GM23338 (cell line): ENCODE measurements at regions not wholly inside any gene's neighbourhood (a gene's known extent, or its start where the extent isn't known, plus 50 kb on each side); places are given as distances from the start of the nearest gene placed in this dataset.
A peak's percentile ranks its signal among the peaks of the same experiment; 100 is the strongest.

Source experiments
- ATAC-seq: fragments of 200-7000 bp; cut with Tn5 transposase; 3 replicates; pipeline ENCODE4 v1.9.1; 2020
- DNase-seq: peaks from one replicate; pipeline ENCODE4 v3.0.0-alpha.2; 2015; ENCODE audit warnings: low spot score
- H2AFZ ChIP-seq: fragments of 200-600 bp; sonication (generic); 2 replicates; pipeline ENCODE4 v1.8.0; 2016; ENCODE audit warnings: antibody characterized with exemption, mild to moderate bottlenecking, moderate library complexity
- H3F3A ChIP-seq: fragments of 200-600 bp; sonication (generic); replicated peaks from 2 replicates; pipeline ENCODE4 v1.8.0; 2017; ENCODE audit warnings: antibody characterized with exemption, mixed run types, low read depth
- H3K27ac ChIP-seq: fragments of 200-600 bp; sonication (generic); 2 replicates; pipeline ENCODE4 v1.6.1; 2016; ENCODE audit warnings: low read depth
- H3K27me3 ChIP-seq: fragments of 200-600 bp; sonication (generic); 2 replicates; pipeline ENCODE4 v1.8.0; 2016; ENCODE audit warnings: mild to moderate bottlenecking, mixed run types, moderate library complexity; ENCODE audit not compliant: insufficient read depth
- H3K36me3 ChIP-seq: fragments of 200-600 bp; sonication (generic); 2 replicates; pipeline ENCODE4 v1.8.0; 2016; ENCODE audit warnings: mild to moderate bottlenecking; ENCODE audit not compliant: insufficient read depth
- H3K4me1 ChIP-seq: fragments of 200-600 bp; sonication (generic); 2 replicates; pipeline ENCODE4 v1.8.0; 2016; ENCODE audit warnings: mild to moderate bottlenecking, moderate library complexity; ENCODE audit not compliant: insufficient read depth
- H3K4me2 ChIP-seq: fragments of 200-600 bp; sonication (generic); 2 replicates; pipeline ENCODE4 v1.7.1; 2017; ENCODE audit warnings: mixed run types
- H3K4me3 ChIP-seq: fragments of 200-600 bp; sonication (generic); 2 replicates; pipeline ENCODE4 v1.6.1; 2016; ENCODE audit warnings: mixed run types
- H3K79me2 ChIP-seq: fragments of 200-600 bp; sonication (generic); replicated peaks from 2 replicates; pipeline ENCODE4 v1.8.0; 2017; ENCODE audit warnings: mild to moderate bottlenecking; ENCODE audit not compliant: insufficient read depth
- H3K9me2 ChIP-seq: fragments of 200-600 bp; sonication (generic); 2 replicates; pipeline ENCODE4 v1.8.0; 2017; ENCODE audit not compliant: insufficient read depth
- H4K20me1 ChIP-seq: fragments of 200-600 bp; sonication (generic); replicated peaks from 2 replicates; pipeline ENCODE4 v1.8.0; 2017; ENCODE audit warnings: mild to moderate bottlenecking; ENCODE audit not compliant: insufficient read depth
- H3K27ac Mint-ChIP-seq: 2 replicates; pipeline ENCODE4 v1.8.0; 2020; ENCODE audit warnings: inconsistent platforms, mild to moderate bottlenecking, moderate library complexity, mixed read lengths
- H3K27me3 Mint-ChIP-seq: 3 replicates; pipeline ENCODE4 v1.8.0; 2022; ENCODE audit warnings: low read depth, mild to moderate bottlenecking, moderate library complexity, mixed read lengths, inconsistent platforms; ENCODE audit not compliant: insufficient read depth, poor library complexity
- H3K36me3 Mint-ChIP-seq: 3 replicates; pipeline ENCODE4 v1.8.0; 2021; ENCODE audit warnings: low read depth, mild to moderate bottlenecking, inconsistent platforms, moderate library complexity, mixed read lengths
- H3K4me1 Mint-ChIP-seq: 3 replicates; pipeline ENCODE4 v1.8.0; 2020; ENCODE audit warnings: mild to moderate bottlenecking, inconsistent platforms, mixed read lengths
- H3K4me3 Mint-ChIP-seq: 3 replicates; pipeline ENCODE4 v1.8.0; 2021; ENCODE audit warnings: moderate library complexity, mild to moderate bottlenecking, inconsistent platforms, mixed read lengths
- H3K9me3 Mint-ChIP-seq: 3 replicates; pipeline ENCODE4 v1.8.0; 2020; ENCODE audit warnings: moderate library complexity, mild to moderate bottlenecking, inconsistent platforms, mixed read lengths
- CREB1 ChIP-seq: fragments of 250-450 bp; sonication (Bioruptor Pico); IDR thresholded peaks from 2 replicates; pipeline ENCODE4 v1.5.0; 2020; ENCODE audit warnings: low read depth, mild to moderate bottlenecking, moderate library complexity
- CTCF ChIP-seq, 2 experiments: fragments of 200-600 bp in 1 of 2; sonication (generic) in 1 of 2; conservative IDR thresholded peaks; 2 replicates each; pipeline versions ENCODE4 v1.5.1 to v1.6.1; 2016 to 2017; ENCODE audit warnings: antibody characterized with exemption in 2 of 2, low read depth in 2 of 2, mild to moderate bottlenecking in 2 of 2, moderate library complexity in 1 of 2
- EZH2 ChIP-seq: fragments of 200-600 bp; sonication (generic); IDR thresholded peaks from one replicate; pipeline ENCODE4 v1.8.0; 2017; ENCODE audit warnings: antibody characterized with exemption, mild to moderate bottlenecking, low read depth; ENCODE audit not compliant: unreplicated experiment
- EZH2phosphoT487 ChIP-seq: fragments of 200-600 bp; sonication (generic); IDR thresholded peaks from one replicate; pipeline ENCODE4 v1.8.1; 2018; ENCODE audit warnings: antibody characterized with exemption; ENCODE audit not compliant: unreplicated experiment
- JUNB ChIP-seq: IDR thresholded peaks from one replicate; pipeline ENCODE4 v1.6.1; 2016; ENCODE audit warnings: antibody characterized with exemption; ENCODE audit not compliant: unreplicated experiment
- POLR2AphosphoS5 ChIP-seq: IDR thresholded peaks from 2 replicates; pipeline ENCODE4 v1.6.1; 2016; ENCODE audit warnings: antibody characterized with exemption, low read depth
- STAT1 ChIP-seq: IDR thresholded peaks from one replicate; pipeline ENCODE4 v1.6.1; 2016; ENCODE audit warnings: antibody characterized with exemption; ENCODE audit not compliant: unreplicated experiment
- ZNF114 ChIP-seq: fragments of 250-450 bp; sonication (Bioruptor Pico); IDR thresholded peaks from 2 replicates; pipeline ENCODE4 v1.5.0; 2020; ENCODE audit warnings: mild to moderate bottlenecking, moderate library complexity
- ZNF462 ChIP-seq: fragments of 250-450 bp; sonication (Bioruptor Pico); IDR thresholded peaks from 2 replicates; pipeline ENCODE4 v1.5.0; 2020; ENCODE audit warnings: mild to moderate bottlenecking, moderate library complexity

GRCh38 chr5:8522646-8523045 lies 653.7 kb downstream of the MTRR start:
- Histone ChIP-seq H2AFZ (no peak overlapping the region), H3K9me2 (peaks cover 3% of the 10 kb centered on the region; the same call in 1 of the 2 replicates), H4K20me1 (no peaks in the 10 kb centered on the region), H3K27me3 (no peaks in the 10 kb centered on the region), H3K27ac (no peak overlapping the region), H3K4me1 (peaks cover 12% of the 10 kb centered on the region), H3K4me2 (no peak overlapping the region), H3K4me3 (no peak overlapping the region), H3K36me3 (no peaks in the 10 kb centered on the region), H3F3A (no peaks in the 10 kb centered on the region), H3K79me2 (no peaks in the 10 kb centered on the region)
- Mint-ChIP-seq H3K9me3 (no peaks in the 10 kb centered on the region), H3K27me3 (no peaks in the 10 kb centered on the region), H3K4me1 (peaks cover 15% of the 10 kb centered on the region), H3K4me3 (no peak overlapping the region), H3K27ac (no peak overlapping the region), H3K36me3 (no peaks in the 10 kb centered on the region)
- ATAC-seq (peak; percentile 58), DNase-seq (no peak)
- TF ChIP-seq CTCF (conservative IDR thresholded peaks at IDR 0.05; ENCODE audit: low read depth in 2 of 2) = peak in 1 of 2 experiments; percentile 27; a peak in 2 of 4 replicates
- TF ChIP-seq JUNB = no peak
- TF ChIP-seq POLR2AphosphoS5 = no peak

- Mint-ChIP-seq H3K4me1 (peaks cover 15% of the 10 kb centered on the region), H3K9me3 (no peaks in the 10 kb centered on the region), H3K27me3 (no peaks in the 10 kb centered on the region), H3K36me3 (no peaks in the 10 kb centered on the region), H3K4me3 (no peak overlapping the region), H3K27ac (no peak overlapping the region)
- no peaks in the 10 kb centered on the region for H3K27me3 ChIP-seq
- no peak overlapping the region for H2AFZ ChIP-seq
- DNase-seq = no peak
- ATAC-seq = no peak
- no peak overlapping the region for H3K27ac ChIP-seq
- no peak overlapping the region for H3K4me2 ChIP-seq
- no peaks in the 10 kb centered on the region for H4K20me1 ChIP-seq
- no peak overlapping the region for H3K4me3 ChIP-seq
- H3K79me2 ChIP-seq = no peaks in the 10 kb centered on the region
- H3K4me1 ChIP-seq = peaks cover 12% of the 10 kb centered on the region
- H3F3A ChIP-seq = no peaks in the 10 kb centered on the region
- TF ChIP-seq STAT1 (no peak), POLR2AphosphoS5 (no peak), EZH2phosphoT487 (no peak), EZH2 (no peak)
- no peaks in the 10 kb centered on the region for H3K36me3 ChIP-seq
- H3K9me2 ChIP-seq = peaks cover 3% of the 10 kb centered on the region; the same call in 1 of the 2 replicates
Measured at GRCh38 chr5:8523501-8523900, 654.6 kb downstream of the MTRR start.

GRCh38 chr5:8525819-8526218 lies 656.9 kb downstream of the MTRR start:
- no peaks in the 10 kb centered on the region for H3K79me2 ChIP-seq
- H3K4me2 ChIP-seq = no peak overlapping the region
- no peak overlapping the region for H2AFZ ChIP-seq
- H3K9me2 ChIP-seq = peaks cover 3% of the 10 kb centered on the region; the same call in 1 of the 2 replicates
- no peaks in the 10 kb centered on the region for H3K36me3 ChIP-seq
- H3K4me3 ChIP-seq = no peak overlapping the region
- no peaks in the 10 kb centered on the region for H3K27me3 Mint-ChIP-seq
- H4K20me1 ChIP-seq = no peaks in the 10 kb centered on the region
- H3K4me1 Mint-ChIP-seq = peaks cover 12% of the 10 kb centered on the region; the same call in 2 of the 3 replicates
- no peak overlapping the region for H3K4me3 Mint-ChIP-seq
- H3K36me3 Mint-ChIP-seq = no peaks in the 10 kb centered on the region
- no peaks in the 10 kb centered on the region for H3K27me3 ChIP-seq
- no peak for ATAC-seq
- no peak for TF ChIP-seq ZNF114 (CRISPR knock-in tag)
- no peak for TF ChIP-seq POLR2AphosphoS5
- no peak for TF ChIP-seq CREB1 (CRISPR knock-in tag)
- TF ChIP-seq ZNF462 (CRISPR knock-in tag) = no peak
- H3K27ac ChIP-seq = no peak overlapping the region
- no peak overlapping the region for H3K27ac Mint-ChIP-seq
- DNase-seq = no peak
- H3K4me1 ChIP-seq = peaks cover 9% of the 10 kb centered on the region
- H3K9me3 Mint-ChIP-seq = no peaks in the 10 kb centered on the region
- no peaks in the 10 kb centered on the region for H3F3A ChIP-seq
